ENCODE measurements at regions not wholly inside any gene's neighbourhood (a gene's known extent, or its start where the extent isn't known, plus 50 kb on each side); places are given as distances from the start of the nearest gene placed in this dataset.

- no peaks in the 10 kb centered on the region for H3K9me3 Mint-ChIP-seq
- H3K27ac Mint-ChIP-seq: no peak overlapping the region
- H3K36me3 Mint-ChIP-seq (ENCODE audit: low read depth): no peaks in the 10 kb centered on the region
- peaks cover 6% of the 10 kb centered on the region for H3K27me3 Mint-ChIP-seq
- H3K4me3 Mint-ChIP-seq: no peak overlapping the region
- H3K4me1 Mint-ChIP-seq (ENCODE audit: low read depth): no peaks in the 10 kb centered on the region
These were observed 53.1 kb upstream of the GRIN3A start for GRCh38 chr9:101791533-101791932.

Measured in stimulated activated naive CD8-positive, alpha-beta T cell treated with anti-CD3 and anti-CD28 coated beads, Interleukin-15, Interleukin-2, amounts not matched to agents 100 ng/mL and 50 ng/mL, for 24 hours (primary cell).